GM18517 (cell line): ENCODE measurements at regions not wholly inside any gene's neighbourhood (a gene's known extent, or its start where the extent isn't known, plus 50 kb on each side); places are given as distances from the start of the nearest gene placed in this dataset.

Source experiments
- ATAC-seq: cut with Tn5 transposase; IDR thresholded peaks from one replicate; pipeline ENCODE4 v1.9.1; 2021; ENCODE audit warnings: mild to moderate bottlenecking, moderate library complexity; ENCODE audit not compliant: unreplicated experiment

- ATAC-seq = no peak
These were observed 618.4 kb downstream of the SLC6A15 start for GRCh38 chr12:84294246-84294645.

DNA sequence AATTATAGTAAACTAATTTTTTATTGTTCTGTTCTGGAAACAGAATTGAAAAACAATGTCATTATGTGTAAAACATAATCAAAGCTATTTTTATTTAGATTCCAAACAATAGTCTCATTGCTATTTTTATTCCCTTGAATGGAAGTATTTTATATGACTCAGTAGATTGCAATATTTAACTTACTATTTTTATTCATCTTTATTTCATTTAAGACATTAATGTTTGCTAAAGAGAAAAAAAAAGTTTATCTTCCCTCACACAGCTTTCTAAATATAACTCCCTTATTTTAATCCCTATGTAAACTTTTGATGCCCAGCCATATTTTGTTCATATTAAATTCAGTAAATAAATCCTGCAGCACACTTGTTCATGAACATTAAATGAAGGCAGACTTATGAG lies 622.4 kb downstream of the SLC6A15 start:
- ATAC-seq = no peak

DNA sequence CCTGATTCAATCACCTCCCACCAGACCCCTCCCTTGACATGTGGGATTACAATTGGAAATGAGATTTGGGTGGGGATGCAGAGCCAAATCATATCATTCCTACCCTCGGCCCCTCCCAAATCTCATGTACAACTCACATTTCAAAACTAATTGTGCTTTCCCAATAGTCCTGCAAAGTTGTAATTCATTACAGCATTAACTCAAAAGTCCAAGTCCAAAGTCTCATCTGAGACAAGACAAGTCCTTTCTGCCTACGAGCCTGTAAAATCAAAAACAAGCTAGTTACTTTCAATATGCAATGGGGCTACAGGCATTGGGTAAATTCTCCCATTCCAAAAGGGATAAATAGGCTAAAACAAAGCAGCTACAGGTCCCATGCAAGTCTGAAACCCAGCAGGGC lies 634.6 kb downstream of the SLC6A15 start:
- no peak for ATAC-seq

GRCh38 chr12:84276215-84276614 lies 636.4 kb downstream of the SLC6A15 start:
- no peak for ATAC-seq

DNA sequence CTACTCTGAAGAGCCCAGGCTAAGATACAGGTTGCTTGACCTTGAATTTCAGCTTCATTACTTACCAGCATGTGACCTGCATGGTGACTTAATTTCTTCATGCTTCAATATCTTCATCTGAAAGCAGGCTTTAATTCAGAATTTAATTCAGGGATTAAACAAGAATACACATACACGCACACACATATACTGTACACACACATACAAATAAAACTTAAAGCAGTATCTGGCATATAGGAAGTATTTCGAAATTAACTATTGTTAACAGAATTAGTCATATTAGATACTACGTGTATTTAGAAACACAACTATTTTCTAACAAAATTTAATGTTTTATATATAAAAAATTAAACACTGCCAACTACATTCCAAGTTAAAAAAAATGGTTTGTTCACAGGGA lies 640.3 kb downstream of the SLC6A15 start:
- no peak for ATAC-seq

- ATAC-seq = no peak
These were observed 642.0 kb downstream of the SLC6A15 start for GRCh38 chr12:84270470-84271140.

DNA sequence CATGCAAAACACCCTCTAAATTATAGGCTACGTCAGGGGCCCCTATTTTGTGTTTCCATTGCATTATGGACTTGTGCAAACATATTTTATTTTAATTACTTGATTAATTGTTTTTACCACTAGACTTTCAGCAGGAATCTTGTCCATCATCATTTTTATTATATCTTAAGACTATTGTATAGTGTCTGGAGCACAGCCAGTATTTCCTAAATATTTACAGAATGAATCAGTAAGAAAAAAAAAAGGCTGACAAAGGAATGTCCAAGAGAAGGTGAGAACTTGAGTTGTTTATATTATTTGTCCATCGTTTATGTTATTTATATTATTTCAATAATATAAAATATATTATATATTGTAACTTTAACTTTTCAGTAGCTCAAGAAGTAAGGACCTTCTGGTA lies 664.7 kb downstream of the SLC6A15 start:
- no peak for ATAC-seq

- ATAC-seq = no peak
These were observed 668.9 kb downstream of the SLC6A15 start for GRCh38 chr12:84243686-84244085.

DNA sequence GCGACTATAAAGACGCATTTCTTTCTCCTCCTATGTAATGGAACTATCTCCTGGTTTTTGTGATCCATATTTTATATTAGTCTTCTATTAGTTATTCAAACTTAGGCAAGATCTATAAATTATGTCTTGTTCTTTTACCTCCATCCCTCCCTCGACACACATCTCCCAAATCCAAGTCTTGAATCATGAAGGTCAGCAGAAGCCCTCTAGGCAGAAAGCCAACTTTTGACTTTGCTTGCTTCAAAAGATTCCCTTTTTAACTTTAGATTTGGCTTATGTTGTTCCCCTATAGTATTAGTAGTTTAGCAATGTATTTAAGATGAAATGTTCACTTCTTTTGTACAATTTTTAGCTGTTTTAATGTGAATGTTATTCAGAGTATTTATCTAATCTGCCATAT lies 689.8 kb downstream of the SLC6A15 start:
- no peak for ATAC-seq

- ATAC-seq = no peak
These were observed 694.2 kb downstream of the SLC6A15 start for GRCh38 chr12:84218406-84218805.

GRCh38 chr12:84201976-84202375 lies 710.6 kb downstream of the SLC6A15 start:
- no peak for ATAC-seq

- no peak for ATAC-seq
These were observed 714.2 kb downstream of the SLC6A15 start for GRCh38 chr12:84198294-84198946.

GRCh38 chr12:84191779-84192178 lies 720.8 kb downstream of the SLC6A15 start:
- no peak for ATAC-seq

DNA sequence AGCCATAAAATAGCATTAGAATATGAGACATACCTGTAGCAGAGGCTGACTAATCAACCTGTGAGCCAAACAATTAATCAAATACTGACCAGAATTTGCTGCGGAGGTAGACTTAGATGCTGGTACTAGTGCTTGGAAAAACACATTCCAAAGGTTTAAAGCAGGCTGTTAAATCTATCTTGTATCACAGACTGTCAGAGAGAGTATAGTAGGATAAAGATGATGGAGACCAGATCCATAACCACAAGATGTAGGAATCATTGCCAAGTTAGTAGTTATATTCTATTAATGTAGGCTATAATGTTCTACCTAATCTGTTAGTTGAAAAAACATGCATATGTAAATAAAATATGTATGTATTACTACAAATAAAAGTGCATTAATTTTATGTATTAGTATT lies 726.2 kb downstream of the SLC6A15 start:
- no peak for ATAC-seq

DNA sequence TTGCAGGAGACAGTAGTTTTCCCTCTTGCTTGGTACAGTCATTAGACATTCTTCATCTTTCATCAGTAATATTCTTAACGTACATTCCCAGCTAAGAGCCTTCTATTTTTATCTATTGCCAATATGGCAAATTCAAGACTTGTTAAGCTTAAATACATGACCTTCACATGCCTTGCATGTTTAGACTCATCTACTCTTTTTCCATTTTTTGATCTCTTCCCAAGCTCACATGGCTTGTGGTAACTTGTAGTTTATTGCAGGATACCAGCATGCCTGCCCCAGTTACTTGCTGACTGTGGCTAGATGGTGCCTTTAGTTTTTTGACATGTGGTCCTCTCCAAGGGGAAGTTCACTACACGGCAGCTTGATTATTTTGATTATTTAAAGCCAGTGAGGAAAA lies 729.0 kb downstream of the SLC6A15 start:
- ATAC-seq = no peak

- ATAC-seq = no peak
These were observed 738.5 kb downstream of the SLC6A15 start for GRCh38 chr12:84174115-84174514.

GRCh38 chr12:84172823-84173424 lies 739.7 kb downstream of the SLC6A15 start:
- ATAC-seq = no peak

DNA sequence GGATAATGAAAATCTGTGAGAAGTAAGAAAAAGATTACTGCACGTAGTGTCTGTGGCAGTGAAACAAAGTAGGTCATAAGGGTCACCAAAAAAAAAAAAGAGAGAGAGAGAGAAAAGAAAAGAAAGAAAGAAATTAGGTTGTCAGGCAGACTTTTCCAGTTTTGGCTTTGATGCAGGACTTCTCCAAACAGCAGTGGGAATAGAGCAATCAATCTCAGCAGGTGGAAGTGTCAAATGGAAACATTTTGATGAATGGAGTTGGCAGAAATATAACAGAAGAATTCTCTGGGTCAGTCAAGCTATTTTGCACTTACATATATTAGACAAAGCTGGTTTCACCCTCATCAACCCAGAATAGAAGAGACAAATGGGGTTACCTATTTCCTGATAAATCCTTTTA lies 745.8 kb downstream of the SLC6A15 start:
- no peak for ATAC-seq

DNA sequence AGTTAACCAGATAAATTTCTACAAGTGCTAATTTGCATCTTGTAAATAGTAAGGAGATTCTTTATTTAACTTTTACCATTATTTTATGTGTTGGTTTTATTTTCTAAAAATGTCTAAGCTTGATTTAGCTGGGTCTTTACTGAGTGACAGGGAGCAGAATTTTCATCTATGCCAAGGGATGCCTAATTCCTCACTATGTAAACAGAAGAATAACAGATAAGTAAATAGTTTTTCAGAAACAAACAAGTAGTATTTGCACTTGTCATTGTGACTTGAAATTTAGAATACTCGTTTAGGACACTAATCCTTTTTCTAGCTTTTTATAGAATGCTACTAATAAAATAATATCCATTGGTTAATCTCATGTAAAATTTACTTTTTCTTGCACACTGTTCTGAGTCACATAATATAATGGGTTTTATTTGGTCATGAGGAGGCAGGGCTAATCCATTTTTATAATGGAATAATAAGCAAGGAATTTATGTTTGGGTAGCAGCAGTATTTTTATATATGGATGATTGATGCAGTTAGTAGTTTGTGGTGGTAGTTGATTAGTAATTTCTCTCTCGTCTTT lies 746.5 kb downstream of the SLC6A15 start:
- no peak for ATAC-seq

DNA sequence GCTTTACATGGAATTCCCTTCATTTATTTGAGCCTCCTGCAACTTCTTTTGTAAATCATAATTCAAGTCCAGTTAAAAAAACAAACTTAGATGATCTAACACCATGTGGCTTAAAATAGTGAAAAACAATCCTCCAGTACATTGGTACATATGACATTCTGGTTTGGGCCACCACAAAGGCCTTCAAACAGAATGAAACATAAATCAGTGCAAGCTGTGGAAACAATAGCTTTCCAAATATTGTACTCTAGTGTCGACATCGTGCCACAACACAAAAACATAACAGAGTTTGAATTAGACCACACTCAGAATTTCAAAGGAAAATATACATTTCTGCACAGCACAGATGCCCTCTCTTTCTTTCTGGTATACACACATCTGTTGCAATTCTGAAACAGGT lies 751.3 kb downstream of the SLC6A15 start:
- no peak for ATAC-seq

- no peak for ATAC-seq
These were observed 753.3 kb downstream of the SLC6A15 start for GRCh38 chr12:84159260-84159659.

DNA sequence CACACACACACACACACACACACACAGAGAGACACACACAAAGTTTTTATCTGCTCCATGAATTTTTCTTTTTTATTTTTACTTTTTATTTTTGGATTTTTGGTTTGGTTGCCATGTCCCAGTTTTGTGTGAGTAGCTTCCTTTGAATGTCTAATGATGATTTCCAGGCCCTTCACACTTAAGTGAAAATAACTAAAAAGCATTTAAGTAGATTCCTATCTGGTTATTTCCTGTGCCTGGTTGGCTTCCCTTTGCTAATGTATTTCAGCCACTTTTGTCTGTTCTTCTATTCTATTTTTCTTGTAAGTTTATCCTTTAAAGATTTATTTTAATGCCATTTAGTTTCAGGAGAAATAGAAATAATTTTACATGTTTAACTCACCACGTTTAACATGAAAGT lies 755.4 kb downstream of the SLC6A15 start:
- ATAC-seq = no peak
